OCI-LY7 (cell line): ENCODE measurements at regions not wholly inside any gene's neighbourhood (a gene's known extent, or its start where the extent isn't known, plus 50 kb on each side); places are given as distances from the start of the nearest gene placed in this dataset.

Experiments
- BruUV-seq: library from RNA; stranded (reverse); fragments of 400-500 nt; replicated peaks from 2 replicates; lab custom pipeline; 2021; lab: Mats Ljungman, UMichigan
- CTCF ChIA-PET: fragments of 300-600 bp; sonication (Branson Sonifier 250); formaldehyde crosslinking; loops from one replicate; lab custom pipeline; 2022; ENCODE audit warnings: antibody characterized with exemption; ENCODE audit not compliant: unreplicated experiment; lab: Charles Lee
- POLR2A ChIA-PET: fragments of 300-600 bp; sonication (Branson Sonifier 250); formaldehyde crosslinking; loops from one replicate; lab custom pipeline; 2022; ENCODE audit warnings: antibody characterized with exemption; lab: Charles Lee
- DNase-seq: peaks from one replicate; pipeline ENCODE4 v3.0.0-alpha.2; 2015; ENCODE audit warnings: low spot score
- H2AFZ ChIP-seq: fragments of 200-600 bp; sonication (generic), shearing (Covaris generic); 2 replicates; pipeline ENCODE4 v1.6.1; 2014; ENCODE audit warnings: mild to moderate bottlenecking, antibody characterized with exemption, low read length, moderate library complexity
- H3K27ac ChIP-seq: fragments of 200-600 bp; sonication (generic); 2 replicates; pipeline ENCODE4 v1.5.1; 2014; ENCODE audit warnings: mixed run types, low read depth, mild to moderate bottlenecking, moderate library complexity, low read length, inconsistent platforms; ENCODE audit not compliant: poor library complexity, severe bottlenecking
- H3K36me3 ChIP-seq: fragments of 200-600 bp; sonication (generic); 2 replicates; pipeline ENCODE4 v1.6.1; 2014; ENCODE audit warnings: mild to moderate bottlenecking, antibody characterized with exemption, low read length, moderate library complexity, mixed read lengths; ENCODE audit not compliant: insufficient read depth
- H3K4me1 ChIP-seq: fragments of 200-600 bp; sonication (generic); 2 replicates; pipeline ENCODE4 v1.5.1; 2014; ENCODE audit warnings: mild to moderate bottlenecking, low read length; ENCODE audit not compliant: insufficient read depth, poor library complexity, severe bottlenecking
- H3K4me2 ChIP-seq: fragments of 200-600 bp; sonication (generic); 2 replicates; pipeline ENCODE4 v1.6.1; 2014; ENCODE audit warnings: mild to moderate bottlenecking, low read length
- H3K4me3 ChIP-seq: fragments of 200-600 bp; sonication (generic); 2 replicates; pipeline ENCODE4 v1.5.1; 2014; ENCODE audit warnings: mild to moderate bottlenecking, low read depth, low read length; ENCODE audit not compliant: poor library complexity, severe bottlenecking
- H3K79me2 ChIP-seq: fragments of 200-600 bp; sonication (generic); 2 replicates; pipeline ENCODE4 v1.6.1; 2016; ENCODE audit warnings: low read depth, mild to moderate bottlenecking, low read length, moderate library complexity, mixed read lengths; ENCODE audit not compliant: insufficient read depth
- H3K9me2 ChIP-seq: fragments of 200-600 bp; sonication (generic); 2 replicates; pipeline ENCODE4 v1.6.1; 2016; ENCODE audit warnings: mild to moderate bottlenecking, low read length, mixed read lengths; ENCODE audit not compliant: insufficient read depth
- H3K9me3 ChIP-seq: fragments of 200-600 bp; sonication (generic); 2 replicates; pipeline ENCODE4 v1.6.1; 2014; ENCODE audit warnings: mild to moderate bottlenecking, mixed run types, low read length, mixed read lengths
- H4K20me1 ChIP-seq: fragments of 200-600 bp; sonication (generic); 2 replicates; pipeline ENCODE4 v1.6.1; 2014; ENCODE audit warnings: mild to moderate bottlenecking, antibody characterized with exemption, low read length, moderate library complexity, mixed read lengths; ENCODE audit not compliant: insufficient read depth
- CTCF ChIP-seq: fragments of 200-600 bp; sonication (generic); conservative IDR thresholded peaks from 2 replicates; pipeline ENCODE4 v1.5.1; 2014; ENCODE audit warnings: mild to moderate bottlenecking, antibody characterized with exemption, low read length, moderate library complexity, mixed read lengths
- EZH2phosphoT487 ChIP-seq: fragments of 200-600 bp; sonication (generic); IDR thresholded peaks from 2 replicates; pipeline ENCODE4 v1.6.1; 2018; ENCODE audit warnings: low read depth, borderline replicate concordance, mild to moderate bottlenecking, mixed run types, antibody characterized with exemption, low read length, moderate library complexity, mixed read lengths
- intact Hi-C: fragments of 100-400 bp; cut with micrococcal nuclease; formaldehyde crosslinking; loops from one replicate; pipeline ENCODE4 v1.10.0; 2022; ENCODE audit not compliant: unreplicated experiment

GRCh38 chr3:95462161-95462560 is 1352.2 kb upstream of the EPHA6 start:
- Histone ChIP-seq H4K20me1 (no peaks in the 10 kb centered on the region), H3K9me3 (no peaks in the 10 kb centered on the region), H3K4me3 (no peak overlapping the region), H3K4me2 (no peak overlapping the region), H2AFZ (no peak overlapping the region), H3K27ac (no peak overlapping the region), H3K9me2 (no peaks in the 10 kb centered on the region), H3K4me1 (no peaks in the 10 kb centered on the region), H3K79me2 (no peaks in the 10 kb centered on the region), H3K36me3 (no peaks in the 10 kb centered on the region)
- CTCF ChIA-PET, result no interaction called here
- intact Hi-C loops, result no loop called here
- BruUV-seq, result no TSS peak
- POLR2A ChIA-PET, result no interaction called here
- TF ChIP-seq EZH2phosphoT487 (no peak), CTCF (no peak)
- no peak for DNase-seq

GRCh38 chr3:95464346-95464745 is 1350.0 kb upstream of the EPHA6 start:
- Histone ChIP-seq H3K4me3 (no peak overlapping the region), H3K79me2 (no peaks in the 10 kb centered on the region), H3K9me2 (no peaks in the 10 kb centered on the region), H3K4me2 (no peak overlapping the region), H2AFZ (no peak overlapping the region), H3K9me3 (no peaks in the 10 kb centered on the region), H4K20me1 (no peaks in the 10 kb centered on the region), H3K27ac (no peak overlapping the region), H3K36me3 (no peaks in the 10 kb centered on the region), H3K4me1 (no peaks in the 10 kb centered on the region)
- no peak for DNase-seq
- intact Hi-C loops, result no loop called here
- TF ChIP-seq CTCF (no peak), EZH2phosphoT487 (no peak)
- no TSS peak for BruUV-seq
- ChIA-PET POLR2A (no interaction called here), CTCF (no interaction called here)

GRCh38 chr3:95468331-95468730 is 1346.1 kb upstream of the EPHA6 start:
- no peak overlapping the region for H3K4me3 ChIP-seq
- no peaks in the 10 kb centered on the region for H3K9me2 ChIP-seq
- H3K4me2 ChIP-seq, result no peak overlapping the region
- H3K27ac ChIP-seq, result no peak overlapping the region
- 0 out of 2 replicates have a peak, but pooled peaks cover 6% of the 10 kb centered on the region for H3K9me3 ChIP-seq
- intact Hi-C loops, result no loop called here
- H3K36me3 ChIP-seq, result no peaks in the 10 kb centered on the region
- TF ChIP-seq CTCF (no peak), EZH2phosphoT487 (no peak)
- H3K4me1 ChIP-seq, result no peaks in the 10 kb centered on the region
- H4K20me1 ChIP-seq, result no peaks in the 10 kb centered on the region
- ChIA-PET CTCF (no interaction called here), POLR2A (interaction anchor here (0.6 kb wide), 1 partner anchor 45 kb away, joined by 3 read pairs; no protein-coding TSS in a partner anchor)
- H3K79me2 ChIP-seq, result no peaks in the 10 kb centered on the region
- H2AFZ ChIP-seq, result no peak overlapping the region
- no peak for DNase-seq
- BruUV-seq, result no TSS peak
